ENCODE measurements at regions not wholly inside any gene's neighbourhood (a gene's known extent, or its start where the extent isn't known, plus 50 kb on each side); places are given as distances from the start of the nearest gene placed in this dataset.
"Not testable (repeated sequence)": the region's sequence is repeated elsewhere in the genome, so short reads cannot be mapped to it uniquely, and the experiment has no call there.

- not testable (repeated sequence) for DNase-seq (ENCODE audit: low read depth in 2 of 2)
Observed at GRCh38 chr19:28540385-28540784, 672.6 kb downstream of the UQCRFS1 start.

DNA sequence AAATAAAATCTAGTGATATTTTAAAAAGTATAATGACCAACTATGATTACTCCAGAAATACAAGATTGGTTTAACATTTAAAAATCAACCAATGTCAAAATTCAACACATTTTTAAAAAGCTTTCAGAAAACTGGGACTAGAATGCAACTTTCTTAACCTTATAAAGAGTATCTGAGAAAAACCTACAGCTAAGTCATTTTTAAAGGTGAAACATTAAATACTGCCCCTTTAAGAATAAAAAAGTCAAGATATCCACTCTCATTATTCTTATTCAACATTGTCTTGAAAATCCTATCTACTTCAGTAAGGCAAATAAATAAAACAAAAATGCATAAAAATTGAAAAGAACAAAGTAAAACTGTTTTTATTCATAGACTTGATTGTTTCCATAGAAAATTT is 673.2 kb downstream of the UQCRFS1 start:
- no peak for DNase-seq (ENCODE audit: low read depth in 2 of 2)

- not testable (repeated sequence) for DNase-seq (ENCODE audit: low read depth in 2 of 2)
Observed at GRCh38 chr19:28538579-28538978, 674.4 kb downstream of the UQCRFS1 start.

- DNase-seq (ENCODE audit: low read depth in 2 of 2): no peak
Observed at GRCh38 chr19:28537896-28538295, 675.1 kb downstream of the UQCRFS1 start.

- no peak for DNase-seq (ENCODE audit: low read depth in 2 of 2)
Observed at GRCh38 chr19:28537079-28537478, 675.9 kb downstream of the UQCRFS1 start.

DNA sequence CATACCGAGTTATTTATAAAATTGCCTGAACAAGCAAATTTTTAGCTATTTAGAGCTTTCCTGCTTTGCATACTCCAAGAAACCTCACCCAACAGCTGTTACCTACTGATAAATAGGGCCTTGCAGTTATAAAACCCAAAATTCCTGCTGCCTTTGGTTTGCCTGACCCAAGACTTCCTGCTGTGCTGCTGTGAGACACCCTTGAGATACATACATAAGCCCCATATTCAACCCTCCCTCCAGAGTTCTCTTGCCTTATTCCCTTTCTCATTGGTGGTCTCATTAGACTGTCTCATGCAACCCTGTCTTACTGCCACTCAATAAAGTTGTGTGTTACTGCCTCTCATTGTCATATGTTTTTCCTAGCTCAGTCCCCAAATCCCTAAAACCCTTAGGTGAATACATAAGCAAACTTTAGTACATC is 677.6 kb downstream of the UQCRFS1 start:
- no peak for DNase-seq (ENCODE audit: low read depth in 2 of 2)

GRCh38 chr19:28534766-28535351 is 678.1 kb downstream of the UQCRFS1 start:
- DNase-seq (ENCODE audit: low read depth in 2 of 2): no peak

- DNase-seq (ENCODE audit: low read depth in 2 of 2): no peak
Observed at GRCh38 chr19:28532765-28533341, 680.1 kb downstream of the UQCRFS1 start.

DNA sequence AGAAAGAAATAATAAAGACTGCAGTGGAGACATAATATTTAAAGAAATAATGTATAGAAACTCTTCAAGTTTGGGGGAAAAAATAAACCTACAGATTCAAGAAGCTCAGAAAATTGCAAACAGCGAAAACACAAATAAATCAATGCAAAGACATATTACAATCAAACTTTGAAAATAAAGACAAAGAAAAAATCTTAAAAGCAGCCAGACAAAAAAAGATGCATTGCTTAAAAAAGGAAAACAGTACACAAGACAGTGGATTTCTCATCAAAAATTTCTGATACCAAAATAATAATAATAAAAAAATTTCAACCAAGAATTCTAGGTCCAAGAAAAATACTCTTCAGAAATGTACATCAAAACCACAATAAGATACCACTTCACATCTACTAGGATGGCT is 681.0 kb downstream of the UQCRFS1 start:
- DNase-seq (ENCODE audit: low read depth in 2 of 2): no peak

- DNase-seq (ENCODE audit: low read depth in 2 of 2): no peak
Observed at GRCh38 chr19:28530406-28531035, 682.4 kb downstream of the UQCRFS1 start.

GRCh38 chr19:28526038-28526437 is 686.9 kb downstream of the UQCRFS1 start:
- DNase-seq (ENCODE audit: low read depth in 2 of 2): no peak

- no peak for DNase-seq (ENCODE audit: low read depth in 2 of 2)
Observed at GRCh38 chr19:28523619-28524018, 689.3 kb downstream of the UQCRFS1 start.

DNA sequence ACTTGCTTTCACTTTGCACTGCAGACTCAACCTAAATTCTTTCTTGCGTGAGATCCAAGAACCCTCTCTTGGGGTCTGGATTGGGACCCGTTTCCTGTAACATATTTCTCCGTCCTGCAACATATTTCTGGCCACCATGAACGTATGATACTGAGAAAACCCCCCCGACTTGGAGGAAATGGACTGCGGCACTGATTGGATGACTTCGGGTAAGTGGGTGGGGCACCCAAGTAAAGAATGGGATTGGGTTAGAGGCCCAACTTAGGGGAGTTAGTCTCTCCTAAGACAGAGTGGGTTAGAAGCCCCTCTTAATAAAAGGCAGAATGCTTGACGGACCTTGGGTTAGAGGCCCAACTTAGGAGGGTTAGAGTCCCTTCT is 690.4 kb downstream of the UQCRFS1 start:
- no peak for DNase-seq (ENCODE audit: low read depth in 2 of 2)

DNA sequence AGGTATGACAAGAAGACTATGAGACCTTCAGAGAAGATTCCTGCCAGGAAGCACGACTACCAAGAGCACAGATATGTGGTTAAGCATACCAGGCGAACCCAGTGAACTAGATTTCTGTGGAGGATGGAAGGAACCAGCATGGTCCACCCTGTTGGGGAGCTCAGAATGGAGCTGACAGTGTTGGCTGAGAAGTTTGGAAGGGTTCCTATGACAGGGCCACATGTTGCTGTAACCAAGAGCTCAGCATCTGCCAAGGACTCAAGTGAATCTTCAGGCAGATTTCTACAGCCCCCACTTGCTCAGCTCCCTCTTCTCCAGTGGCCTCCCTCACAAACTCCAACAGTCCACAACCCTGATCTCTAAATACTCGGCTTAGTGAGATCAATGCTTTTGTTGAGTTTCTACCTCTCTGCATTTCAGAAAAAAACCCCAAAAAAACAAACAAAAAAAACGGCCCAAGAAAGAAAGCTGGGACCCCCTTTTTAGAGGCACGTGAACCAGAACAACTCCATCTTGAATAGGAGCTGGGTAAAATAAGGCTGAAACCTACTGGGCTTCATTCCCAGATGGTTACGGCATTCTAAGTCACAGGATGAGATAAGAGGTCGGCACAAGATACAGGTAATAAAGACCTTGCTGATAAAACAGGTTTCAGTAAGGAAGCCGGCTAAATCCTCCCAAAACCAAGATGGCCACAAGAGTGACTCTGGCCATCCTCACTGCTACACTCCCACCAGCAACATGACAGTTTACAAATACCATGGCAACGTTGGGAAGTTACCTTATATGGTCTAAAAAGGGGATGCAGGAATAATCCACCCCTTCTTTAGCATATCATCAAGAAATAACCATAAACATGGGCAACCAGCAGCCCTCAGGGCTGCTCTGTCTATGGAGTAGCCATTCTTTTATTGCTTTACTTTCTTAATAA is 691.1 kb downstream of the UQCRFS1 start:
- DNase-seq (ENCODE audit: low read depth in 2 of 2): no peak

DNA sequence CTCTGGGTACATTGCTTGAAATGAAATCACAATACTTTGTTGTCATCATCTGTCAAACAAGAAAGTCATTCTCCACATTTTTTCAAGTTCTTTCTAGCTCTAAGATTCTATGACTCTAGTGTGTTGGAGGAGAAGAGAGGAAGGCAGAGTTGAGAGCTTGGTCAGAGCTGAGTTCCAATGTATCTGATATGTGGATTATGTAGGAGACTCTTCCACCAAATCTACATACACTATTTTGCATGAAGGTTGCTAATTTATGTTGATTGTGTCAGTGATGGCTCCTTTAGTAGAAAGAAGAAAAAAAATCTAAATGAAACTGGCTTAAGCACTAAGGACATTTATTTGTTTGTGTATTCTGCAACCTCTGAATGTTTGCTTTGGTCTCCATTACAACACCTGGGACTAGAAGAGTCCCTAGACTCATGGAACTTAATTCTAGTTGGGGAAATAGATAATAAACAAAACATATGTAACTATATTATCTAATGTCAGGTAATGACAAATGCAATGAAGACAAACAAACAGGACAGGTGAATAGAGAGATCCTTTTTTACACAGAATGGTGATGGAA is 691.9 kb downstream of the UQCRFS1 start:
- no peak for DNase-seq (ENCODE audit: low read depth in 2 of 2)

DNA sequence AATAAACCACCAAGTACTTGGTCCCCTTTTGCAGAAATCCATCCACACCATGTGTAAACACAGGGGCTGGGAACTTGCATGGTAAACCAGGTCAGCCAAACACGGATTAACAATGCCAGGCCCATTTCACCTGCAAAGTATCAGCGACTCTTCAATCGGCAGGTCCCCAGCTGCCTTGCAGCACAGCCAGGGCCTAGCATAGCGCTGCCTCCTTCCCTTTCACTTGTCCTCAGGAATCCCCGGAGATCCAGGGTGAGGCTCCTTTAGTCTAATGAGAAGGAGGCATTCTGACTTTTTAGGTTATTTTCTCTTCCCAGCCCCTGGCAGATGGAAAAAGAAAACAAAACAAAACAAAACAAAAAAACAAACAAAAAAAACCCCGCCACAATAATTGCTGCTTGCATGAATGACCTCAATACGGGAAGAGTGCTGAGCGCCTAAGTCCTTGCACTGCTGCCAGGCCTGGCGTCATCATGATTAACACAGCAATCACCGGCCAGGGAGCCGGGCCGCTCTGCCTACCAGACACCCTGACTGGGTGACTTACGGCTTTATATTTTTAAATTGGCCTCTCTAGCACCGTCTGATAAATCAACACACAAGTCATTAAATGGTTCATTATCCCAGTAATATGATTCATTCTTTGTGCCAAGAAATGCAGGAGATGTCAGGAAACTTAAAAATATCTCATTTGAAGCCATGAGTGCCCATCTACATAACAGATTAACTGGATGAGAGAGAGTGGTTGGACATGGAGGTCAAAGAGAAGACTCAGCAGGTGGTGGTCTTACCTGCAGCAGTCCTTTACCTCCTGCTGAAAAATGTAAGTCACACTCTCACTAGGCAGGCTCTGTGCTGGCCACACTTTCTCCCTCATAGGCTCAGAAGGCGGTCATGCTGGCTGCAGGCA is 692.7 kb downstream of the UQCRFS1 start:
- no peak for DNase-seq (ENCODE audit: low read depth in 2 of 2)

- no peak for DNase-seq (ENCODE audit: low read depth in 2 of 2)
Observed at GRCh38 chr19:28519218-28519779, 693.7 kb downstream of the UQCRFS1 start.

- DNase-seq (ENCODE audit: low read depth in 2 of 2): no peak
Observed at GRCh38 chr19:28516415-28516872, 696.5 kb downstream of the UQCRFS1 start.

DNA sequence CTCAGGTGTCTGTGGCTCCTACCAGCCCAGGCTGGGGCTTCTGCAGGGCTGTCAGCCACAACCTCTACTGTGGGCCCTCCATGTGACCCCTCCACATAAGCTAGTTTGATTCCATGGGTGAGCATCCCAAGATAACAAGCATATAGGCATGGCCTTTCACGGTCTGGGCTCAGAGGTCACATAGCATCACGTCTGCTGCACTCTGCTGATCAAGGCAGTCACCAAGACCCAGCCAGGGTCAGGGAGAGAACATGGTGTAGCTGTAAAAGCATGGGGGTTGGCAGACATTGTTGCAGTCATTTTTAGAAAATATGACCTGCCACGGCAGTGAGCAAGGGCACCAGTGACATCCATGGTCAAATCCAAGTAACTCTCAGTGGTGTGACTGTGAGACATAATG is 698.8 kb downstream of the UQCRFS1 start:
- no peak for DNase-seq (ENCODE audit: low read depth in 2 of 2)

- DNase-seq (ENCODE audit: low read depth in 2 of 2): no peak
Observed at GRCh38 chr19:28511655-28512054, 701.3 kb downstream of the UQCRFS1 start.

All from stimulated activated CD8-positive, alpha-beta memory T cell treated with anti-CD3 and anti-CD28 coated beads, Interleukin-7, amount 100 ng/mL, for 4 hours (primary cell).